WTC11 (cell line): ENCODE measurements at regions not wholly inside any gene's neighbourhood (a gene's known extent, or its start where the extent isn't known, plus 50 kb on each side); places are given as distances from the start of the nearest gene placed in this dataset.
"Not testable (repeated sequence)": the region's sequence is repeated elsewhere in the genome, so short reads cannot be mapped to it uniquely, and the experiment has no call there.

Source experiments
- ATAC-seq: fragments of 200-7000 bp; cut with Tn5 transposase; 2 replicates; pipeline ENCODE4 v1.10.0; 2021; ENCODE audit warnings: mild to moderate bottlenecking, moderate library complexity
- CTCF ChIA-PET: fragments of 300-600 bp; sonication (Branson Sonifier 250); formaldehyde crosslinking; loops from one replicate; lab custom pipeline; 2021; ENCODE audit warnings: antibody characterized with exemption; lab: Charles Lee
- POLR2A ChIA-PET: fragments of 350-600 bp; sonication (Branson Sonifier 250); formaldehyde crosslinking; loops from one replicate; lab custom pipeline; 2021; ENCODE audit warnings: antibody characterized with exemption; lab: Charles Lee
- DNase-seq: peaks from one replicate; pipeline ENCODE4 v3.0.0; 2021; ENCODE audit warnings: low spot score
- H3K27ac Mint-ChIP-seq: 2 replicates; pipeline ENCODE4 v1.8.0; 2021; ENCODE audit warnings: mixed read lengths
- H3K27me3 Mint-ChIP-seq: 2 replicates; pipeline ENCODE4 v1.8.0; 2021; ENCODE audit warnings: low read depth, mild to moderate bottlenecking, moderate library complexity, mixed read lengths
- H3K36me3 Mint-ChIP-seq: 2 replicates; pipeline ENCODE4 v1.8.0; 2021; ENCODE audit warnings: mixed read lengths
- H3K4me1 Mint-ChIP-seq: 2 replicates; pipeline ENCODE4 v1.8.0; 2022; ENCODE audit warnings: mixed read lengths
- H3K4me3 Mint-ChIP-seq: 2 replicates; pipeline ENCODE4 v1.8.0; 2021; ENCODE audit warnings: mild to moderate bottlenecking, moderate library complexity, mixed read lengths
- H3K9me3 Mint-ChIP-seq: 2 replicates; pipeline ENCODE4 v1.8.0; 2021; ENCODE audit warnings: mixed read lengths
- ATF6 ChIP-seq: sonication (generic); formaldehyde crosslinking; IDR thresholded peaks from 2 replicates; pipeline ENCODE4 v1.8.1; 2023; ENCODE audit warnings: mild to moderate bottlenecking, missing genetic modification reagents
- E2F4 ChIP-seq: sonication (generic); formaldehyde crosslinking; IDR thresholded peaks from 2 replicates; pipeline ENCODE4 v1.8.1; 2022; ENCODE audit warnings: low read depth, mild to moderate bottlenecking, moderate library complexity, missing genetic modification reagents, borderline replicate concordance
- EMX1 ChIP-seq: fragments of 250-450 bp; sonication (Bioruptor Pico); IDR thresholded peaks from 2 replicates; pipeline ENCODE4 v1.8.0; 2021; ENCODE audit warnings: mild to moderate bottlenecking
- ETV6 ChIP-seq: sonication (generic); formaldehyde crosslinking; IDR thresholded peaks from 2 replicates; pipeline ENCODE4 v1.8.1; 2022; ENCODE audit warnings: mild to moderate bottlenecking, missing genetic modification reagents
- GABPB1 ChIP-seq: sonication (generic); formaldehyde crosslinking; IDR thresholded peaks from 2 replicates; pipeline ENCODE4 v1.8.1; 2023; ENCODE audit warnings: mild to moderate bottlenecking, missing genetic modification reagents
- HMGA2 ChIP-seq: fragments of 250-450 bp; sonication (Bioruptor Pico); IDR thresholded peaks from 2 replicates; pipeline ENCODE4 v1.4.0; 2021; ENCODE audit warnings: mild to moderate bottlenecking, moderate library complexity
- NR1H2 ChIP-seq: sonication (generic); formaldehyde crosslinking; IDR thresholded peaks from 2 replicates; pipeline ENCODE4 v1.9.0; 2021; ENCODE audit warnings: mild to moderate bottlenecking, moderate library complexity, missing genetic modification reagents
- STAT6 ChIP-seq: sonication (generic); formaldehyde crosslinking; conservative IDR thresholded peaks from 2 replicates; pipeline ENCODE4 v1.8.1; 2023; ENCODE audit warnings: mild to moderate bottlenecking, low read depth, missing genetic modification reagents, moderate library complexity
- ZNF219 ChIP-seq: sonication (generic); formaldehyde crosslinking; IDR thresholded peaks from 2 replicates; pipeline ENCODE4 v1.8.0; 2023; ENCODE audit warnings: missing genetic modification reagents, mild to moderate bottlenecking, borderline replicate concordance
- ZNF281 ChIP-seq: sonication (generic); formaldehyde crosslinking; IDR thresholded peaks from 2 replicates; pipeline ENCODE4 v1.8.0; 2023; ENCODE audit warnings: mild to moderate bottlenecking, missing genetic modification reagents
- TF ChIP-seq, protein P1 (sequence below): sonication (generic); formaldehyde crosslinking; IDR thresholded peaks from 2 replicates; pipeline ENCODE4 v1.8.0; 2023; ENCODE audit warnings: missing genetic modification reagents
- TF ChIP-seq, protein P2 (sequence below): sonication (generic); formaldehyde crosslinking; IDR thresholded peaks from 2 replicates; pipeline ENCODE4 v1.8.0; 2022; ENCODE audit warnings: mild to moderate bottlenecking, missing genetic modification reagents
- TF ChIP-seq, protein P3 (sequence below): sonication (generic); formaldehyde crosslinking; IDR thresholded peaks from 2 replicates; pipeline ENCODE4 v1.8.1; 2023; ENCODE audit warnings: mild to moderate bottlenecking, missing genetic modification reagents

DNA sequence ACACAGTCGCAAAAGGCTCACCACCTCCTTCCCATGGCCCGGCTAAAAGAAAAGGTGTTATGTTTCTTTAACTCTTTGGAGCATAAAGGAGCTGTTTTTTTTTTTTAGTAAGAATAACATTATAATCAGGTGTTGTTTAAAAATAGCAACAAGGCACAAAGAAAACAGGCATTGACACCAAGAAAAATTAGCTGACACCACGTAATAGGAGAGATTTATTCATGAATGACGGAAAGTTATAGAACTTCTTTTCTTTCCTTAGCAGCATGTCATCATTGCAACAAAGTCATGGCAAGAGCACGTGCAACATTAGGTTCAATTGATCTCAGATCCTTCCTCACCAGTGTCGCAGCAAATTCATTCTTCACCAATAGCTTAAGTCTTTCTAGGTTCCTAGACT is 302.9 kb upstream of the ZFP42 start (continued):
- TF ChIP-seq STAT6 (CRISPR knock-in tag) = no peak
- TF ChIP-seq NR1H2 = no peak
- TF ChIP-seq ATF6 (CRISPR knock-in tag) = no peak
- TF ChIP-seq ZNF281 (CRISPR knock-in tag) = no peak
- TF ChIP-seq ETV6 = no peak

DNA sequence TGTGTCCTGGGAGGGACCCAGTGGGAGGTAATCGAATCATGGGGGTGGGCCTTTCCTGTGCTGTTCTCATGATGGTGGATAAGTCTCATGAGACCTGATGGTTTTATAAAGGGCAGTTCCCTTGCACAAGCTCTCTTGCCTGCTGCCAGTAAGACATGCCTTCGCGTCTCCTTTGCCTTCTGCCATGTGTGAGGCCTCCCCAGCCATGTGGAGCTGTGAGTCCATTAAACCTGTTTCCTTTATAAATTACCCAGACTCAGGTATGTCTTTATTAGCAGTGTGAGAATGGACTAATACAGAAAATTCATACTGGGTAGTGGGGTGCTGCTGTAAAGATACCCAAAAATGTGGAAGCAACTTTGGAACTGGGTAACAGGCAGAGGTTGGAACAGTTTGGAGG is 300.0 kb upstream of the ZFP42 start:
- H3K4me3 Mint-ChIP-seq, POLR2A ChIA-PET, H3K27me3 Mint-ChIP-seq, H3K27ac Mint-ChIP-seq, ATAC-seq, CTCF ChIA-PET, DNase-seq, H3K4me1 Mint-ChIP-seq: not testable (repeated sequence)
- peaks cover 26% of the 10 kb centered on the region for H3K36me3 Mint-ChIP-seq
- H3K9me3 Mint-ChIP-seq = peaks cover 40% of the 10 kb centered on the region

GRCh38 chr4:187711586-187711985 is 284.0 kb upstream of the ZFP42 start:
- Mint-ChIP-seq H3K27me3 (no peaks in the 10 kb centered on the region), H3K27ac (no peak overlapping the region), H3K9me3 (peaks cover 18% of the 10 kb centered on the region), H3K4me1 (no peaks in the 10 kb centered on the region), H3K4me3 (no peak overlapping the region), H3K36me3 (peaks cover 8% of the 10 kb centered on the region)
- ATAC-seq (no peak), DNase-seq (no peak)
- ChIA-PET POLR2A (no interaction called here), CTCF (interaction anchor here (0.5 kb wide), 1 partner anchor 71 kb away, joined by 4 read pairs; no protein-coding TSS in a partner anchor)
- no peak for TF ChIP-seq HMGA2 (CRISPR knock-in tag)
- TF ChIP-seq, protein P1, sequence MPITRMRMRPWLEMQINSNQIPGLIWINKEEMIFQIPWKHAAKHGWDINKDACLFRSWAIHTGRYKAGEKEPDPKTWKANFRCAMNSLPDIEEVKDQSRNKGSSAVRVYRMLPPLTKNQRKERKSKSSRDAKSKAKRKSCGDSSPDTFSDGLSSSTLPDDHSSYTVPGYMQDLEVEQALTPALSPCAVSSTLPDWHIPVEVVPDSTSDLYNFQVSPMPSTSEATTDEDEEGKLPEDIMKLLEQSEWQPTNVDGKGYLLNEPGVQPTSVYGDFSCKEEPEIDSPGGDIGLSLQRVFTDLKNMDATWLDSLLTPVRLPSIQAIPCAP (CRISPR knock-in tag) = no peak
- no peak for TF ChIP-seq GABPB1
- no peak for TF ChIP-seq E2F4 (CRISPR knock-in tag)
- TF ChIP-seq, protein P2, sequence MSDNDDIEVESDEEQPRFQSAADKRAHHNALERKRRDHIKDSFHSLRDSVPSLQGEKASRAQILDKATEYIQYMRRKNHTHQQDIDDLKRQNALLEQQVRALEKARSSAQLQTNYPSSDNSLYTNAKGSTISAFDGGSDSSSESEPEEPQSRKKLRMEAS (CRISPR knock-in tag) = no peak
- TF ChIP-seq, protein P3, sequence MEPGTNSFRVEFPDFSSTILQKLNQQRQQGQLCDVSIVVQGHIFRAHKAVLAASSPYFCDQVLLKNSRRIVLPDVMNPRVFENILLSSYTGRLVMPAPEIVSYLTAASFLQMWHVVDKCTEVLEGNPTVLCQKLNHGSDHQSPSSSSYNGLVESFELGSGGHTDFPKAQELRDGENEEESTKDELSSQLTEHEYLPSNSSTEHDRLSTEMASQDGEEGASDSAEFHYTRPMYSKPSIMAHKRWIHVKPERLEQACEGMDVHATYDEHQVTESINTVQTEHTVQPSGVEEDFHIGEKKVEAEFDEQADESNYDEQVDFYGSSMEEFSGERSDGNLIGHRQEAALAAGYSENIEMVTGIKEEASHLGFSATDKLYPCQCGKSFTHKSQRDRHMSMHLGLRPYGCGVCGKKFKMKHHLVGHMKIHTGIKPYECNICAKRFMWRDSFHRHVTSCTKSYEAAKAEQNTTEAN = no peak
- no peak for TF ChIP-seq EMX1
- TF ChIP-seq STAT6 (CRISPR knock-in tag) = no peak
- no peak for TF ChIP-seq ZNF219 (CRISPR knock-in tag)
